ENCODE measurements at regions not wholly inside any gene's neighbourhood (a gene's known extent, or its start where the extent isn't known, plus 50 kb on each side); places are given as distances from the start of the nearest gene placed in this dataset.
A peak's percentile ranks its signal among the peaks of the same experiment; 100 is the strongest.
"Not testable (repeated sequence)": the region's sequence is repeated elsewhere in the genome, so short reads cannot be mapped to it uniquely, and the experiment has no call there.

GRCh38 chrX:90398020-90398419 lies 476.3 kb downstream of the TGIF2LX start:
- H3K9ac ChIP-seq (replicated peaks in 1 of 4; ENCODE audit: extremely low read depth in 1 of 4, low read depth in 3 of 4, low read length in 3 of 4); H2BK5ac ChIP-seq (ENCODE audit: low read depth, low read length); H3K79me2 ChIP-seq (ENCODE audit: control insufficient read depth in 1 of 2, insufficient read depth in 2 of 2, low read length in 2 of 2); H3K23ac ChIP-seq (ENCODE audit: insufficient read length); H3K4me3 ChIP-seq (ENCODE audit: extremely low read depth in 1 of 4, insufficient read depth in 2 of 4, low read depth in 3 of 4, low read length in 4 of 4); H3K14ac ChIP-seq (ENCODE audit: insufficient read length); H2BK12ac ChIP-seq (ENCODE audit: low read depth, low read length); H3K4ac ChIP-seq (replicated peaks; ENCODE audit: insufficient read length, low read depth, low read length); H2BK15ac ChIP-seq (ENCODE audit: low read length); POLR2A ChIA-PET (ENCODE audit: partially characterized antibody); H3K27ac ChIP-seq (ENCODE audit: low read depth, low read length); H2AFZ ChIP-seq (ENCODE audit: low read length); H4K20me1 ChIP-seq (replicated peaks in 1 of 2; ENCODE audit: control insufficient read depth in 1 of 2, insufficient read depth in 2 of 2, low read length in 2 of 2); H4K8ac ChIP-seq (ENCODE audit: extremely low read depth, insufficient read depth, low read length); H2AK5ac ChIP-seq (ENCODE audit: low read depth, low read length); H3K56ac ChIP-seq (replicated peaks; ENCODE audit: insufficient read length, low read depth, low read length); H3K9me3 ChIP-seq (ENCODE audit: insufficient read depth in 2 of 2, low read depth in 1 of 2, low read length in 1 of 2); H3K18ac ChIP-seq (ENCODE audit: extremely low read depth, low read length); H2BK120ac ChIP-seq (replicated peaks; ENCODE audit: low read depth, low read length); H4K91ac ChIP-seq (replicated peaks; ENCODE audit: insufficient read length, low read length); H3K23me2 ChIP-seq (ENCODE audit: low read depth, low read length); H3K27me3 ChIP-seq (replicated peaks in 1 of 4; ENCODE audit: control insufficient read depth in 3 of 4, extremely low read depth in 1 of 4, insufficient read depth in 3 of 4, low read length in 3 of 4); H3K4me2 ChIP-seq (ENCODE audit: insufficient read depth in 1 of 2, low read depth in 2 of 2, low read length in 2 of 2); H4K5ac ChIP-seq (ENCODE audit: insufficient read length, low read depth, low read length); H3K79me1 ChIP-seq (ENCODE audit: low read depth, low read length); H2BK20ac ChIP-seq (ENCODE audit: low read length); DNase-seq (ENCODE audit: low read depth in 1 of 2, low spot score in 2 of 2); H3K36me3 ChIP-seq (ENCODE audit: control insufficient read depth in 2 of 4, insufficient read depth in 4 of 4, low read length in 3 of 4); H3K4me1 ChIP-seq (replicated peaks in 1 of 4; ENCODE audit: control insufficient read depth in 3 of 4, insufficient read depth in 4 of 4, low read length in 3 of 4); CTCF ChIA-PET (ENCODE audit: partially characterized antibody): not testable (repeated sequence)
- peak; percentile 62 for FAIRE-seq
- WGBS, 2 experiments (ENCODE audit: extremely low coverage in 1 of 2, insufficient coverage in 1 of 2, insufficient read length in 1 of 2, insufficient replicate concordance in 2 of 2, low coverage in 1 of 2, low lambda C conversion rate in 2 of 2, missing lambda C conversion rate in 1 of 2): 83% methylated on average over 1 of the region's 3 CpGs; no CpG with 5 or more reads in 1 of the 2 experiments

DNA sequence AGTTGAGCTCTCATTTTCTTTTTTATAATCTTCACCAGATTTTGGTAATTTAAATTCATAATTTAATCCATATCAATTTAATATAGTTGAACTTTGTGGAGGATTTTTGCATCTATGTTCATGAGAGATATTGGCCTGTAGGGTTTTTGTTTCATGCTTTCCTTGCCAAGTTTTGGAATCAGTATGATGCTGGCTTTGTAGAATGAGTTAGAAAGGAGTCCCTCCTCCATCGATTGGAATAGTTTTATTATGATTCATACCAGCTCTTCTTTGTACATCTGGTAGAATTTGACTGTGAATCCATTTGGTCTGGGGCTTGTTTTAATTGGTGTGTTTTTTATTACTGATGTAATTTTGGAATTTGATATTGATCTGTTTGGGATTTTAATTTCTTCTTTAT lies 480.5 kb downstream of the TGIF2LX start:
- H4K8ac ChIP-seq (ENCODE audit: extremely low read depth, insufficient read depth, low read length); H3K56ac ChIP-seq (replicated peaks; ENCODE audit: insufficient read length, low read depth, low read length); H4K91ac ChIP-seq (replicated peaks; ENCODE audit: insufficient read length, low read length); H3K9ac ChIP-seq (replicated peaks in 1 of 4; ENCODE audit: extremely low read depth in 1 of 4, low read depth in 3 of 4, low read length in 3 of 4); H3K4me2 ChIP-seq (ENCODE audit: insufficient read depth in 1 of 2, low read depth in 2 of 2, low read length in 2 of 2); H3K27me3 ChIP-seq (replicated peaks in 1 of 4; ENCODE audit: control insufficient read depth in 3 of 4, extremely low read depth in 1 of 4, insufficient read depth in 3 of 4, low read length in 3 of 4); DNase-seq (ENCODE audit: low read depth in 1 of 2, low spot score in 2 of 2); H2BK20ac ChIP-seq (ENCODE audit: low read length); H3K4ac ChIP-seq (replicated peaks; ENCODE audit: insufficient read length, low read depth, low read length); H3K23me2 ChIP-seq (ENCODE audit: low read depth, low read length); H2BK120ac ChIP-seq (replicated peaks; ENCODE audit: low read depth, low read length); H3K4me1 ChIP-seq (replicated peaks in 1 of 4; ENCODE audit: control insufficient read depth in 3 of 4, insufficient read depth in 4 of 4, low read length in 3 of 4); H2BK12ac ChIP-seq (ENCODE audit: low read depth, low read length); H4K20me1 ChIP-seq (replicated peaks in 1 of 2; ENCODE audit: control insufficient read depth in 1 of 2, insufficient read depth in 2 of 2, low read length in 2 of 2); H2BK5ac ChIP-seq (ENCODE audit: low read depth, low read length); H3K79me2 ChIP-seq (ENCODE audit: control insufficient read depth in 1 of 2, insufficient read depth in 2 of 2, low read length in 2 of 2); POLR2A ChIA-PET (ENCODE audit: partially characterized antibody); H3K18ac ChIP-seq (ENCODE audit: extremely low read depth, low read length); H3K14ac ChIP-seq (ENCODE audit: insufficient read length); H2BK15ac ChIP-seq (ENCODE audit: low read length); H3K79me1 ChIP-seq (ENCODE audit: low read depth, low read length); H3K23ac ChIP-seq (ENCODE audit: insufficient read length); H2AK5ac ChIP-seq (ENCODE audit: low read depth, low read length); FAIRE-seq; H2AFZ ChIP-seq (ENCODE audit: low read length); CTCF ChIA-PET (ENCODE audit: partially characterized antibody); H3K36me3 ChIP-seq (ENCODE audit: control insufficient read depth in 2 of 4, insufficient read depth in 4 of 4, low read length in 3 of 4); H3K9me3 ChIP-seq (ENCODE audit: insufficient read depth in 2 of 2, low read depth in 1 of 2, low read length in 1 of 2); H4K5ac ChIP-seq (ENCODE audit: insufficient read length, low read depth, low read length); H3K27ac ChIP-seq (ENCODE audit: low read depth, low read length); H3K4me3 ChIP-seq (ENCODE audit: extremely low read depth in 1 of 4, insufficient read depth in 2 of 4, low read depth in 3 of 4, low read length in 4 of 4): not testable (repeated sequence)
- WGBS, 2 experiments (ENCODE audit: extremely low coverage in 1 of 2, insufficient coverage in 1 of 2, insufficient read length in 1 of 2, insufficient replicate concordance in 2 of 2, low coverage in 1 of 2, low lambda C conversion rate in 2 of 2, missing lambda C conversion rate in 1 of 2): 92% methylated on average over 1 of the region's 1 CpG; no CpG with 5 or more reads in 1 of the 2 experiments

All from H1 (cell line).